ENCODE measurements at regions not wholly inside any gene's neighbourhood (a gene's known extent, or its start where the extent isn't known, plus 50 kb on each side); places are given as distances from the start of the nearest gene placed in this dataset.
"Not testable (repeated sequence)": the region's sequence is repeated elsewhere in the genome, so short reads cannot be mapped to it uniquely, and the experiment has no call there.

DNA sequence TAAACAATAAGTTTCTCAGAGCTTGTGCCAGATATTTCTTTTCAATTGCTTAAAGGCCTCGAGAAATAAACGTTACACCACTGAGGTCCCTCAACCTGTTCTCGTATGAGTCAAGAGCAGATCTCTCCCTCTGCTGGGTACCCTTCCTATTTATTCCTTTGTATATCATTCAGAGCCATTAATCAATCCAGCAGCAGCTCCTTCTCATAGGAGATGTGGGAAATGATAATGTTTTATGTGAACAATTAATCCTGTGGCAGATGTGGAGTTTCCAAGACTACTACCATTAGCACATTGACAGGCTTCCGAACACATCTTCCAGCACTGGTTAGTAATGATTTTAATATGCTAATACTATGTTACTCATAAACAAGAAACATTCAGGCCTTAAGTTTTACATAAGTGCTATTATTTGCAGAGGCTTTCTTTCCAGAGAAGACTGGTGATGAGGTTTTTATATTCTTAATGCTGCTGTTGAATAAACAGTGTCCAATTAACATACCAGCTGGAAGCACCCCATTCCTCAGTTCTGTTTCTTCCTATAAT is 196.5 kb downstream of the ZNF608 start:
- DNase-seq (ENCODE audit: low spot score) = no peak

DNA sequence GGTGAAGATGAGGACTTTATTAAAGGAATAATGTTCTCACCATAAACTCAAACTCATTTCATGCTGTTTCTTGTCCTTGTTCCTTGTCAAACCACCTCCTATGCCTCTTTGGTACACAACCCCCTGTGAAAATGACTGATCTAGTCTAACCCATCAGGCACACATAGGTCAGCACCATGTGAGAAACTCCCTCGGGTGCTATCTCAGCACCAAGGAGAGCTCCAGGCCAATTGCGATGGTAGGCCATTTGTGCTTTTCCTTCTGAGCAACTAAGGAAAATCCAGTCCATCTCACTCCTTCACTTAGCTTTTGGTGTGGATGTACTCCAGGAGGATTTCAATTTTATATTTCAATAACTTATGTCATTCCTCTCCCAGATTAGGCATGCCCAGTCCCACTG is 199.8 kb downstream of the ZNF608 start:
- no peak for DNase-seq (ENCODE audit: low spot score)

DNA sequence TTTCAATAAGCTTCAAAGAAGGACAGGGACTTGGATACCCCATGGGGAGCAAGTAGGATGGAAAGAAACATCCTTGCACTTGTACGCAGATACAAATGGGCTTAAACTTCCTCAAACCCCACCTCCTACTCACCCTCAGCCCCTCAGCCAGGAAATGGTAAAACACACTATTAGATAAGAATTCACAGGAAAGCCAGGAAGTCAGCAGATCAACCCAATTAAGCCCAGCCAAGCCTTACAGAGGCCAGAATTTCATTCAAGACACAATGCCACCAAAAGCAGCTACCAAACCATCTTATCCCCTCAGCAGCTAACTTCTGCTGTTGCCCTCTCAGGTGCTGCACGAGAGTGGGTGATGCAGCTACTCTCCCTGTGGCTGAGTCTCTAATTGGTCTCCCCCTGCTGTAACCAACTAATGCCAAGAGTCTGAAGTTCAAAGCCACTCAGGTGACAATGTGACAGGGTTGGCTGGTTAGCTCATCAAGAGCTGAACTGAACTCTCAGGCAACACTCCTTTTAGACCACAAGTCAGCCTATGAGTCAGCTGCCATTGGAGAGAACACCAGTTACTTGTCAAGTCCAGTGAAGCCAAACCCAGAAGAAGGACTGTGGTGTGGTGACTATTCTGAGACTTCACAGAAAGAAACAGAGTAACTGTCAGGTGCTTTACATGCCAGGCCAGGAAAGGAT is 201.9 kb downstream of the ZNF608 start:
- no peak for DNase-seq (ENCODE audit: low spot score)

- no peak for DNase-seq (ENCODE audit: low spot score)
These were observed 207.5 kb downstream of the ZNF608 start for GRCh38 chr5:124538931-124539330.

GRCh38 chr5:124538191-124538590 is 208.2 kb downstream of the ZNF608 start:
- DNase-seq (ENCODE audit: low spot score) = no peak

DNA sequence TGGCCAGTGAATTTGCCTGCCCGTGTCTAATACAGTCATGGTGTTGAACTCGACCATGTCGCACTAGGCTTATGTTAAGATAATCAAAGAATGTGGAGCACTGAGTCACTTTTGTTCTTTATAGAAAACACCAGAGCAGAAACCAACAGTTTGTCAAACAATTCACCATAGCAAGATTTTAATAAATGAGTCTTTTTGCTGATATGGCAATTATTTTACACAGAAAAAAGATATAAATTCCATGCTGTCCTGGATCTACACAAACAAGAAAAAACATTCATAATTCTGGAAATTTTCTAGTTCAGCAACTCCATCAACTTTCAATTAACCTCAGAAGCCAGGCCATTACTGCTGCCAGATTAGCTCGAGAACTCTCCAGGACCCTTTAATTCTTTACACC is 208.9 kb downstream of the ZNF608 start:
- DNase-seq (ENCODE audit: low spot score) = no peak

GRCh38 chr5:124537107-124537506 is 209.3 kb downstream of the ZNF608 start:
- no peak for DNase-seq (ENCODE audit: low spot score)

DNA sequence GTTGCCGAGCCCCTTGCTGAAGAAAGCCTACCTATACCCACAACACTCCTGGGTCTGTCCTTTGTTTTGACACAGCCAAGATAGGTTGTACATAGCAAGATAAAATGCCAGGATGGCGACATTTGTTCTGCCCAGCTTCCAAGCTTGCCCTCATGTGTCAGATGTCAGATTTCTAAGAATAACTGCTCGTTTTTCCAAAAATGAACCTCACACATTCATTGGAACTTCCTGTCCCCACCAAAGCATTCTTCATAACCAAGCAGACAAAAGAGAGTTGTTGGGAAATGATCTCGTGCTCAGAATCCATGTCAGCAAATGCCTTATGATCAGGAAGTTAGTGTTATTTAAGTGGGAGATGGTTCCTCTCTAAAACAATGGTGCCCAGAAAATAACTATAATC is 210.1 kb downstream of the ZNF608 start:
- DNase-seq (ENCODE audit: low spot score) = no peak

DNA sequence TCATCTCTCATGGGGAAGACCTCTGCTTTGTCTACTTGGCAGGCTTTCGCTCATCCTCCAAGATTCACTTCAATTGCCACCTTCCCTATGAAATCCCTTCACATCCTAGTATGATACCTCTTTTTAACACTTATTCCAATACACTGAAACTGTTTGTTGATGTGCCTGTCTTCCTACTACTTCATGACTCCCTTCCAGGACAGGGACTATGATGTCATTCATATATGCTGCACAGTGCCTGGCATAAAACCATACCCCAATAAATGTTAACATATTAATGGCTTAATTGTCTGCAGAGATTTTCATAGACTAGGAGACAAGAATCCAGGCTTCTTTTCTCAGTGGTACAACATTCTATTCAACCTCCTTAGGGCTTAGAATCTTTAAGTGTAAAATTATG is 215.5 kb downstream of the ZNF608 start:
- DNase-seq (ENCODE audit: low spot score) = no peak

- no peak for DNase-seq (ENCODE audit: low spot score)
These were observed 217.6 kb downstream of the ZNF608 start for GRCh38 chr5:124528838-124529237.

DNA sequence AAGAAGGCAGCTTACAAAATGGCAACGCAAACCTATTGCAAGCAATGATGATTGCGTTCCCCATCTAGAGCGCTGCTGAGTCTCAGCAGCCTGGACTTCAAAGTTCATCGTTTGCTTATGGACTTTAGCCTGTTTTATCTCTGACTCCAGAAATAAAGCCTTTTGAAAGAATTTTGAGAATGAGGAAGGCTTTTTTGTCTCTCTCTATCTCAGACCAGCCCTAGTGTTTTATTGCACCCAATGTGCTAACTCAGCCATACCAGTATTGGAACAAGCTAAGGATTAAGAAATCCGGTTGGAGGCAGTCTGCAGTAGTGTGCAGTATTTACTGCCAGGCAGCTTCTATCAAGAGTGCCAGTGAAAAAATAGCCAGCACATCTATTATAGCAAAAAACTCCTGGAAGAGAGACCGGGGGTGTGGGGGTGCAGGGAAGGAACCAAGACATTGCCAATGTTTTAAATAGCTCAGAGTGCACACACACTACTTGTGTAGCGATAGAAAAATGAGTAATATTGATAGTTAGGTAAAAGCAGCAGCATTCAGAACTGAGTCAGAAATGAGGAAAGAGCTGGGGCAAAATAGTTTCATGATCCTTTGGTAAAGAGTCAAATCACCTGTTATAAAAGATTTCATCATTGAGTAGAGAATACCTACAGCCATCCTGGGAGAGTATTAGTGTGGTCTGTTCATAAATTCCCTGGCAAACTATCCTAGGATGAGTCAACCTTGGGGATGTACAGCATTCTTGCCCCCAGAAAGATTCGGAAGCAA is 219.0 kb downstream of the ZNF608 start:
- no peak for DNase-seq (ENCODE audit: low spot score)

DNA sequence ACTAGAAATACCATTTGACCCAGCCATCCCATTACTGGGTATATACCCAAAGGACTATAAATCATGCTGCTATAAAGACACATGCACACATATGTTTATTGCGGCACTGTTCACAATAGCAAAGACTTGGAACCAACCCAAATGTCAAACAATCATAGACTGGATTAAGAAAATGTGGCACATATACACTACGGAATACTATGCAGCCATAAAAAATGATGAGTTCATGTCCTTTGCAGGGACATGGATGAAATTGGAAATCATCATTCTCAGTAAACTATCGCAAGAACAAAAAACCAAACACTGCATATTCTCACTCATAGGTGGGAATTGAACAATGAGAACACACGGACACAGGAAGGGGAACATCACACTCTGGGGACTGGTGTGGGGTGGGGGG is 220.4 kb downstream of the ZNF608 start:
- not testable (repeated sequence) for DNase-seq (ENCODE audit: low spot score)

- DNase-seq (ENCODE audit: low spot score) = no peak
These were observed 221.7 kb downstream of the ZNF608 start for GRCh38 chr5:124524552-124525232.

DNA sequence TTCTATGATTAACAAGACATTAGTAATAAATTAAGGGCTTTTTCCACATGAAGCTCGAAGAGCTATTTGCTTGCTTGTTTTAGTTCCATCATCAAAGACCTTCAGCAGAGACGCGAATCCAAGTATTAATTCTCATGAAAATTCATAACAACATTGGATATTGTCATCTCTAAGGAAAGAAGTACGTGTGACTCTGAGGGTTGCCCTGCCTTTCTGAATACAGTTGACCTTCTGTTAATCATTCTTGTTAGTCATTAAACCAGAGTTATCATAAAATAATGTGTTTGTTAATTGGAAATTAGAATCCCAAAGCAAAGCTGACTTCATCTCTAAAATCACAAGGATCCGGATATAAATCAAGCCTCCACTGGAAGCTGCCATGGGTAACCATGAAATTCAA is 222.5 kb downstream of the ZNF608 start:
- no peak for DNase-seq (ENCODE audit: low spot score)

GRCh38 chr5:124522992-124523391 is 223.4 kb downstream of the ZNF608 start:
- no peak for DNase-seq (ENCODE audit: low spot score)

- DNase-seq (ENCODE audit: low spot score) = no peak
These were observed 224.8 kb downstream of the ZNF608 start for GRCh38 chr5:124521461-124522230.

DNA sequence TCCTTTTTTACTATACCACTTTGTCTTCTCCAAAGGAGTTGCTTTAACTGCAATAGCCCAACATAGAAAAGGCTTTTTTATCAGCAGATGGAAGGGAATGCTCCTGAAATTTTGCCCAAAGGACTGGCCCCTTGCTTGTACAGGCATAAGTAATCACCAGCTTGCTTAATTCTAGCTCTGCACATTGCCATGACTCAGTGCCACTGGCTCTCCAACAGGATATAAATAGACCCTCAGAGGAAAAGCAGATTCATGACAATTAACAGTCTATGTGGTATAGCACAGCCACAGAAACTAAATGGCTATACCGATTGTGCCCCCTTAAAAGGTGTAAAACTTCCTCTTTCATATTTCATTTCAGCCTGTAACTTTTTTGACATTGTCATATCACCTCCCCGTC is 227.0 kb downstream of the ZNF608 start:
- DNase-seq (ENCODE audit: low spot score) = no peak

DNA sequence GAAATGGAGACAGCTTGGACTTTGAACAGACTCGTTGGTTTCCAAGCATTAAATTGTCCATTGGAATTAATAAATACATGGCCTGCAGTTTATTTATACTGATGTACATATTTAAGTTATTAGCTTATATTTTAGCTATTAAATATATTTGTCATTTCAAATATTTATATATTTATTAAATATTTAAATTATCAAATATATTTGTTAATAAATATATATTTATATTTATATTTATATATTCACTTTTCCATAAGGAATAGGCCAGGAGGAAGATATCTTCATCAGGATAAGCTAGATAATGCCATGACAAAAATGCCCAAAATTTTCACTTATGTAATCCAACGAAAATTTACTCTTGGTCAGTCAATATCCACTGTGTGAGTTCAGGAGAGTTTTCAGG is 229.9 kb downstream of the ZNF608 start:
- DNase-seq (ENCODE audit: low spot score) = no peak

- no peak for DNase-seq (ENCODE audit: low spot score)
These were observed 230.8 kb downstream of the ZNF608 start for GRCh38 chr5:124515497-124516245.

GRCh38 chr5:124514956-124515355 is 231.5 kb downstream of the ZNF608 start:
- no peak for DNase-seq (ENCODE audit: low spot score)

GRCh38 chr5:124512952-124513632 is 233.3 kb downstream of the ZNF608 start:
- DNase-seq (ENCODE audit: low spot score) = no peak
